HAP-1 (cell line): ENCODE measurements at regions not wholly inside any gene's neighbourhood (a gene's known extent, or its start where the extent isn't known, plus 50 kb on each side); places are given as distances from the start of the nearest gene placed in this dataset.
A peak's percentile ranks its signal among the peaks of the same experiment; 100 is the strongest.

Source experiments
- DNase-seq, 2 experiments: peaks; one replicate each; pipeline ENCODE4 v3.0.0-alpha.2; 2016 to 2020; ENCODE audit warnings: low spot score in 2 of 2
- H3K27me3 ChIP-seq: fragments of 250-450 bp; sonication (Bioruptor Pico); 2 replicates; pipeline ENCODE4 v1.5.1; 2020; ENCODE audit warnings: low read depth, mild to moderate bottlenecking, moderate library complexity
- H3K36me3 ChIP-seq: fragments of 250-450 bp; sonication (Bioruptor Pico); replicated peaks from 2 replicates; pipeline ENCODE4 v1.5.1; 2020; ENCODE audit warnings: mild to moderate bottlenecking
- H3K4me1 ChIP-seq: fragments of 250-450 bp; sonication (Bioruptor Pico); 2 replicates; pipeline ENCODE4 v1.5.1; 2020; ENCODE audit warnings: mild to moderate bottlenecking
- H3K4me3 ChIP-seq: fragments of 250-450 bp; sonication (Bioruptor Pico); 2 replicates; pipeline ENCODE4 v1.5.1; 2020; ENCODE audit warnings: mild to moderate bottlenecking, moderate library complexity
- H3K9me3 ChIP-seq: fragments of 250-450 bp; sonication (Bioruptor Pico); 2 replicates; pipeline ENCODE4 v1.5.1; 2020; ENCODE audit warnings: mild to moderate bottlenecking, moderate library complexity
- in situ Hi-C: fragments of 300-500 bp; cut with MboI; formaldehyde crosslinking; loops from 3 replicates; pipeline ENCODE4 v1.14.3; 2020; ENCODE audit warnings: low sequenced_read_pairs, inconsistent platforms, mixed read lengths

DNA sequence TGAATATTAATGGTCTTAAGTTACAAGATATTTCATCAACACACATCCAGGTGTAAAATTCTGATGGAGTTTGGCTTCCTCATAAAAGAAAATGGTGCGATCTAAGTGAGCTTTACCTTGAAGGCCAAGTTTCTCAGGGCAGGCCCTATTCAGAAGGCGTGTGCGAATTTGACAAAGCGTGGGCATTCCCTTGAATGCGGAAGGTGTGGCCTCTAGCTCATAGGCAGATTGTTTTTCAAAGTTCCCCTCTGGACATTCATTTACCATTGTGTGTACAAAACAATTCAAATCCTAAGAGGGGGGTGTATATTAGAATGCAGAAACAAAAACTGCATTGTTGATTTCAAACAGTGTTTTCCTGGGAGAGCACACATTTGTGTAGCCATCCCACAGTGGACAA, 411.9 kb upstream of the PKN2 start:
- Histone ChIP-seq H3K27me3 (no peaks in the 10 kb centered on the region), H3K36me3 (no peaks in the 10 kb centered on the region), H3K4me1 (peaks cover 57% of the 10 kb centered on the region), H3K9me3 (no peaks in the 10 kb centered on the region), H3K4me3 (no peak overlapping the region)
- in situ Hi-C loops, result no loop called here
- DNase-seq, result peak; percentile 76 to 79

DNA sequence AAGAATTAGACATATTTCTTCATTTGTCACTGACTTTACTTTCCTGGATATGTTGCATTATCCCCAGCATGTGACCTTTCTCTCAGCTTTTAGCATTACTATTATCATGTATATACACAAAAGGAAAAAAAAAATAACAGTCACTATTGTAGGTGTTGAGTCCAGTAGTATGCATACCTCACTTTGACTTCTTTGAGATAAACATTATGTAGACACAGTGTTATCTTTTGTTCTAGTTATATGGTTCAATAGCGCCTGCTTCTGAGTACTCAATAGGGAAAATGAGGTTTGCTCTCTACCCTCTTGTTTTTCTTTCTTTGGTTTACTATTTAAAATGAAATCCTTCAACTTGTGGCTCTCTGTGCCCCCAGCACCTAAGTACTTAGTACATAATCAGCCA, 409.6 kb upstream of the PKN2 start:
- Histone ChIP-seq H3K9me3 (0 out of 2 replicates have a peak, but pooled peaks cover 4% of the 10 kb centered on the region), H3K4me1 (peaks cover 55% of the 10 kb centered on the region), H3K36me3 (no peaks in the 10 kb centered on the region), H3K27me3 (no peaks in the 10 kb centered on the region), H3K4me3 (no peak overlapping the region)
- peak in 1 of 2 experiments; percentile 92 for DNase-seq
- in situ Hi-C loops, result no loop called here

DNA sequence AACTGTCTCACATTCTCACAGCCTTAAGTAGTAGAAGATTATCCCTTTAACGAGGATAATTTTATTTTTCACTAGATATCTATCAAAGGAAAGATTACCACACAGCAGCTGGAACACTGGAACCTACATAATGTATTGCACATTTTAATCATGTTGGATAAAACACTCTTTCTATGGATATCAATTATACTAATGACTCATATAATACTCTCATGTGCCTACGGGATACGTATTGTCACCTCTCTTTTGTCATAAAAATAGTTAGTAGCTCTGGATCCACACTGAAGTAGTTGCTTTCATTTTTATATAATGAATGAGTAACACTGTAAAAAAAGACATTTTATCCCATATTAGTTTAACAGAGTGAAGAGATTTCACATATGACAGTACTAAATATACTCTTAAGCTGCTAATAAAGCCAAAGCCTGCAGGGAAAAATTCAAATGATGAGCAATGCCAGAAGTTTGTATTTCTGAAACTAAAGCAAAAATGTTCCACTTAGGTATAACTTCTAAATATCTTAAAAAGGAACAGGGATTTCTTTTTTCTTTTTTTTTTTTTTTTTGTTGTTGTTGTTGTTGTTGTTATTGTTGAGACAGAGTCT, 408.7 kb upstream of the PKN2 start:
- H3K9me3 ChIP-seq, result 0 out of 2 replicates have a peak, but pooled peaks cover 4% of the 10 kb centered on the region
- H3K36me3 ChIP-seq, result no peaks in the 10 kb centered on the region
- H3K4me1 ChIP-seq, result peaks cover 46% of the 10 kb centered on the region
- in situ Hi-C loops, result loop anchor here (25.0 kb wide), 1 partner anchor 988 kb away; no protein-coding TSS in a partner anchor
- H3K4me3 ChIP-seq, result no peak overlapping the region
- DNase-seq, result peak in 1 of 2 experiments; percentile 68
- no peaks in the 10 kb centered on the region for H3K27me3 ChIP-seq

DNA sequence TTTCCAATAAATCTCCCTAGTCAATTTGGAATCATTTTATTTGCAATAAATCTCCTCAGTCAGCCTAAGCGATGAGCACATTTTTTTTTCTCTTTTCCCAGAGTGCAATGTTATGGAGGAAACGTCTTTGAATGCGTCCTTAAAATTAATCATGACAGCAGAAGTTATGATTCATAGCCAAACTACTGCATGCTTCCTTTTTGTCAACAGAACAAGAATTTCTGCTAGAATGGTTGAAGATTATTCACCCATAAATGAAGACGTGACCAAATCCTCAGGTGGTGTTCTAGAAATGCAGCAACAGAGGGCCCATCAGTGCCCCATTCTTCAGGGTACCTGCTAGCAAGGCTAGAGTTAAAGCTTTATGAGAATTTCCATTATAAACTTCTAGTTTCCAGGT, 407.9 kb upstream of the PKN2 start:
- Histone ChIP-seq H3K36me3 (no peaks in the 10 kb centered on the region), H3K27me3 (no peaks in the 10 kb centered on the region), H3K4me1 (peaks cover 38% of the 10 kb centered on the region), H3K4me3 (no peak overlapping the region), H3K9me3 (0 out of 2 replicates have a peak, but pooled peaks cover 4% of the 10 kb centered on the region)
- no peak for DNase-seq
- in situ Hi-C loops, result loop anchor here (25.0 kb wide), 1 partner anchor 989 kb away; no protein-coding TSS in a partner anchor

DNA sequence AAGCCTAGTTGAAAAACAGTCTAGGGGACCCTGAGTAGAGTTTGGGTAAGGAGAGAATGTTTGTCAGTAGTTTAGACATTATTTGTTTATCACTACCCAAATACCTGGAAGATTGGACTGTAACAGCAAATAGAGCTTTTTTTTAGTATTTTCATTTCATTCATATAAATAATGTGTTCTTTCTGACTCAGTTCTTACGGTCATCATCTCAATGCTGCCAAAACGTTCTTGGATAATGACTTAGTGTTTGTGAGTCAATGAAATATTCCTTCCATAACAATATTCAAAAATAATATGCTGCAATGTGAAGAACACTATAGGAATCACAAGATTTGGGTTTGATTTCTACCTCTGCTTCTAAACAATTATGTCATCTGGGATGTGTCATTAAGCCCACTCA, 400.0 kb upstream of the PKN2 start:
- no peaks in the 10 kb centered on the region for H3K27me3 ChIP-seq
- no peaks in the 10 kb centered on the region for H3K36me3 ChIP-seq
- DNase-seq, result no peak
- H3K4me3 ChIP-seq, result no peak overlapping the region
- in situ Hi-C loops, result loop anchor here (25.0 kb wide), 1 partner anchor 997 kb away; no protein-coding TSS in a partner anchor
- peaks cover 15% of the 10 kb centered on the region for H3K4me1 ChIP-seq
- H3K9me3 ChIP-seq, result 0 out of 2 replicates have a peak, but pooled peaks cover under 1% of the 10 kb centered on the region

DNA sequence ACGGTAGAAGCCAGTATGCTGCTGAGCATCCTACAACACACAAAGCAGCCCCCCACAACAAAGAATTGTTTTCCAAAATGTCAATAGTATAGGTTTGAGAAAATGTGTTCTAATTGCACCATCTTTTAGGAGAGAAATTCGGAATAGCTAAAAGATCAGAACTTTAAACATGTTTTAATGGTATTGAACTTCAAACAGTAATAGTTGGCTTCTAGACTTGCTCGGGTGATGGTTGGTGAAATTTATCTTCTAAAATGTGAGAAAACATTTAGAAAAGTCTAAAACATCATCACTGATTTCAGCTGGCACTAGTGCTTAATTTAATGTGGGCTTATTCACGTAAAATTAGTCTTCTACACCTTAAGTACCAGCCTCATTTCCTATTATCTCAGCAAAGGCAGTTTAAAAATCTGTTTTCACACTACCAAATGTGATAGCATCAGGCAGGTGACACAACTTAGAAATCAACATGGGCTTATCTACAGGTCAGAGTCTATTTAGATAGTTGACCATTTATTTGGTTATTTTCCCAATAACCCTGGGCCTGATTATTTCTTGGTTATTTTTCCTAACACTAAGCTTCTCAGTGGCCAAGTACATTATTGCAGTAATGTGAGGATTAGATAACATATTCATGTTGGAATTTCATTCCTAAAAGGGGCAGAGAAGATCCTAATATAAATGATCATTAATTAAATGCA, 399.3 kb upstream of the PKN2 start:
- Histone ChIP-seq H3K4me1 (peaks cover 15% of the 10 kb centered on the region), H3K4me3 (no peak overlapping the region), H3K9me3 (no peaks in the 10 kb centered on the region), H3K36me3 (no peaks in the 10 kb centered on the region), H3K27me3 (no peaks in the 10 kb centered on the region)
- in situ Hi-C loops, result loop anchor here (25.0 kb wide), 1 partner anchor 998 kb away; no protein-coding TSS in a partner anchor
- DNase-seq, result no peak

DNA sequence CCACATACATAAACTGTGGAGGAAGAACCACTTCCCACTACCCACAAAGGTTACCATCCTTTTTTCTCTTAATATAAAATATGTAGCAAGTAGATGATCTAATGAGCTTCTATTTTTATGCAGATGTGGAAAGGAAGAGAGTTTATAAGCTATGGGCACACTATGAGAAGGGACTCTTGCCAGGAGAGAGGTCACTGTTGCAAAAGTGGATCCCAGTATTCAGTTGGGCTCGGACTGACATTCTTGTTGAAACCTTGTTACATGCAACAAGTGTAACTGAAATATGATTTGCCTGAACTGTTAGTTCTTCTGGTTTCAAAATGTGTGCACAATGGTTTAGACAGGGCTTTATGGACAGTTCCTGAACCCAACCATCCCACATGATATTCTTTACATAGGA, 397.4 kb upstream of the PKN2 start:
- no peak for DNase-seq
- in situ Hi-C loops, result loop anchor here (25.0 kb wide), 1 partner anchor 999 kb away; no protein-coding TSS in a partner anchor
- Histone ChIP-seq H3K36me3 (no peaks in the 10 kb centered on the region), H3K4me3 (no peak overlapping the region), H3K27me3 (no peaks in the 10 kb centered on the region), H3K9me3 (no peaks in the 10 kb centered on the region), H3K4me1 (peaks cover 22% of the 10 kb centered on the region)

DNA sequence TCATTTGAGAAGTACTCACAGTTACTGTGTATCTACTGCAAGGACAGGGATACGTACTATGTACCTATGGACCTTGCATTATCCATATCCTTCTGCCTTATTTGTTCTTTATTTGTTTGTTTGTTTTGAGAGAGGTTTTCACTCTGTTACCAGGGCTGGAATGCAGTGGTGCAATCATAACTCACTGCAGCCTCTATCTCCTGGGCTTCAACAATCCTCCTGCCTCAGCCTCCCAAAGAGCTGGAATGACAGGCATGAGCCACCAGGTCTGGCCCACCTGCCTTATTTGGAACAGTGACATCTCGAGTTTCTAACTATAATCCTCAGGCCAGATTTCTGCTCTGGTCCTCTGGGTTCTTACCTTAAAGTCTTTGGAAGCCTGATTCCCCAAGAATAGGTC, 395.5 kb upstream of the PKN2 start:
- DNase-seq, result no peak
- in situ Hi-C loops, result loop anchor here (25.0 kb wide), 1 partner anchor 1001 kb away; no protein-coding TSS in a partner anchor
- Histone ChIP-seq H3K27me3 (no peaks in the 10 kb centered on the region), H3K36me3 (no peaks in the 10 kb centered on the region), H3K4me3 (no peak overlapping the region), H3K4me1 (peaks cover 40% of the 10 kb centered on the region), H3K9me3 (no peaks in the 10 kb centered on the region)

DNA sequence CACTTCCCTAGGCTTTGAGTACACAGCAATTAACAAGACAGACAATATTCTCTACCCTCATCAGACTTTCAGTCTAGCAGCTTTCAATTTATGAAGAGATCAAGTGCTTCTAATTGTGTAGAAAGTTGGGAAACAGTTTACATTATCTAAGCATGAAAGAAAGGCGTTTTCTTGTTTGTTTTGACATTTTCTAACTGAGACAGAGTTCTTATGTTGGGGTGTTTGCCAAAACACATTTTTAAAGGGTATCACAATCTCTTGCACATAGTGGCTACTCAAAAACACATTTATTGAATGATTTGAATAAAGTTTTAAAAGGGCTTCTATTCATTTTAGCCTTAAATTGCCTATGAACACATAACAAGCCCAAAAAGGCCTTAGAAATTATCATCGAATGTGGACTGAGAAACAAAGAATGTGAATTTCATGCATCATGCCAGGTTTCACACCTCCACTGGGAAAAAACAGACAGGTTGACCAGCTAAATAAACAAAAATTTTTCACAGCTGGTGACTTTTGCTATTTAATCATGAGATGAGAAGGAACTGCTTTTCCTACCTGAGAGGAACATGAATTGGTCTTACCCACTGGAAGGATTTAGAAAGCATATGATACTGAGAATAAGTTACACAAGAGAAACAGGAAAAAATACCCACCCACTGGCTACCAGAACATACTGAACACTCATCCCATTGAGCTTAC, 394.5 kb upstream of the PKN2 start:
- no peaks in the 10 kb centered on the region for H3K27me3 ChIP-seq
- H3K4me1 ChIP-seq, result peaks cover 44% of the 10 kb centered on the region
- DNase-seq, result no peak
- H3K36me3 ChIP-seq, result no peaks in the 10 kb centered on the region
- H3K4me3 ChIP-seq, result no peak overlapping the region
- H3K9me3 ChIP-seq, result no peaks in the 10 kb centered on the region
- in situ Hi-C loops, result loop anchor here (5.0 to 25.0 kb wide), 2 partner anchors 107 to 1002 kb away; no protein-coding TSS in a partner anchor

DNA sequence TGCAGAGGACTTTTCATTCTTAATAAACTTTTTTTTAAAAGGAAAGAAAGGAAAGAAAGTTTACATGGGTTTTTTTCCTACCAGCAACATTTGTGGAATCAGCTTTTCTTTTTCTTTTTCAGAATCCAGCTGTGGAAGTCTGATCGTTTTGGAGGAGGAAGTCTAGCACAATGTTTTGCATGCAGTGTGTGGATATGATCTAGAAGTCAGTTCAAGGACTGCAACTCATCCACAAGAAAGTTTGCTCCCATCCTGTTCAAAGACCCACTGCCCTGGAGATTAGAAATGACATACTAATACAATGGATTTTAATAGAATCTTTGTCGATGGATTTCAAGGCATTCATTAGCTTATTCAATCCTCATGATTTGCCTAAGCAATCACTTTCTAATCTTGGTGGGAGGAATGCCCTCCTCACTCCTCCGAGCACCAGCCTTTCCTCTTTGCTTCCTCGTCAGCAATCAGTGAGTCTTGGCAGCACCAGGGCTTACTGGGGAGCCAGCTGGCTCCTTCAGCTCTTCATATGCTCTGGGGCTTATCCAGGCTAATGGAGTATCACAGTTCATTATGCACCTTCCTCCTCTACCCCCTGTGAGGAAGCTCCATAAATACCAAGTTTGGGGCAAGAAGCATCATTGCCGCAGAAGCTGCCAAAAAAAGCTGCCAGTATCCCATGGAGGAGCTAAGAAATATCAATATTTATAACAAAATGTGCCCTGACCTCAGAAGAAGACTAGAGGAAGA, 392.3 kb upstream of the PKN2 start:
- Histone ChIP-seq H3K9me3 (no peaks in the 10 kb centered on the region), H3K4me3 (no peak overlapping the region), H3K27me3 (no peaks in the 10 kb centered on the region), H3K4me1 (peaks cover 52% of the 10 kb centered on the region), H3K36me3 (no peaks in the 10 kb centered on the region)
- in situ Hi-C loops, result loop anchor here (5.0 to 25.0 kb wide), 2 partner anchors 109 to 1004 kb away; no protein-coding TSS in a partner anchor
- DNase-seq, result no peak

DNA sequence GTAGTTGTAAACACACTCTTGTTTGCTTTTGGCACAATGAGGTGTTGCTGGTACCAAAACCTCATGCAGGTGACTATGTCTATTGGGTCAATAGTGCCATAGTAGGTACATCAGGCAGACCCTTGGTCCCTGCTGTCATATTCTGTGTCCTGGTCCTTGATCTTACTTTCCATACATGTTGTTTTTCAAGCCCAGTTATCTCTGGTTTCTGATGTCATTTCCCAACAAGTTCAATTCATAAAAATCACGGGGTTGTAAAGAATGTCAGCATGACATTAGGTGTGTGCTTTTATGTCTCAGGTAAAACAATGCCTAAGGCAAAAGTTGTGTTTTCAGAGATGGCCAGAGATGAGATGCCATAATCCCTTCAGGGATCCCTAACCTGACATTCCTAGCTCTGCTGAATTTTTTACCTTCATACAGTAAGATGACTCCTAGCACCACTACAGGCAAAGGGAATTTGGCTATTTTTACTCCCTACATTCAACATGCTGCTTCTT, 390.3 kb upstream of the PKN2 start:
- H3K9me3 ChIP-seq, result no peaks in the 10 kb centered on the region
- H3K4me1 ChIP-seq, result peaks cover 63% of the 10 kb centered on the region
- no peak for DNase-seq
- no peaks in the 10 kb centered on the region for H3K36me3 ChIP-seq
- in situ Hi-C loops, result loop anchor here (5.0 to 25.0 kb wide), 2 partner anchors 111 to 1006 kb away; no protein-coding TSS in a partner anchor
- H3K27me3 ChIP-seq, result no peaks in the 10 kb centered on the region
- H3K4me3 ChIP-seq, result no peak overlapping the region

DNA sequence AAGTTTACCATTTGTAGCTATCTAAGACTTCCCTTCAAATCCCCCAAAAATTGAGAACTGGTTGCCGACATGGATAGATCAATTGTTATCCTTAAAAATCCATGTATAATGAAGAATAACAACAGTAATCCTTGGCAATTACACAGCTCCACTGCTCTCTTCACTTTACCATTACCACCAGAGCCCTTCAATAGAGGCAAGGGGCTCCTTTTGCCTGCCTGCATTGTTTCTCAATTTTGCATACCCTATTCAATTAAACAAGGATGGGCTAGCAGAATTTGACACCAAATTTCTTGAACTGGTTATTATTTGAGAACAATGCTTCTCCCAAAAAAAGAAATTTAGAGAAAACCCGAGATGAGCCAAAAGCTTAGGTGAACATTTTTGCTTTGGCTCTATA, 387.8 kb upstream of the PKN2 start:
- H3K4me1 ChIP-seq, result peaks cover 61% of the 10 kb centered on the region
- no peaks in the 10 kb centered on the region for H3K27me3 ChIP-seq
- no peaks in the 10 kb centered on the region for H3K36me3 ChIP-seq
- DNase-seq, result peak; percentile 56 to 74
- no peak overlapping the region for H3K4me3 ChIP-seq
- in situ Hi-C loops, result loop anchor here (25.0 kb wide), 1 partner anchor 1009 kb away; no protein-coding TSS in a partner anchor
- no peaks in the 10 kb centered on the region for H3K9me3 ChIP-seq

DNA sequence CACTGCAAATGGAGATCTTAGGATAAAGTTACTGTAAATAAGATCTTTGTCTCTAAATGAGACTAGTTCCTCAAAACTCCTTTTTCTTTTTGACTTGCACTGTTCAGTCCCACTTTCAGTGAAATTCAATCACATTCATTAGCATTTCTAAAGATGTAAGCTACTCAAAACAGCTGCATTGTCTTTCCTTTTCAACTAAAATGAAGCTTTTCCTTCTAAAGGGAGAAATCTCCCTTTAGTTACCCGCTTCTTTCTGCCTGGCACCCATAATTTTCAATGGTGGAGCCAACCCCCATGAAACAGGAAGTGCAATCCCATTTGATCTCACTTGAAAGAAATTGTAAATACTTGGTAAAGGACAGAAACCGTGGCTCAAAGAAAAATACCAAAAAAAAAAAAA, 387.4 kb upstream of the PKN2 start:
- Histone ChIP-seq H3K36me3 (no peaks in the 10 kb centered on the region), H3K4me3 (no peak overlapping the region), H3K27me3 (no peaks in the 10 kb centered on the region), H3K4me1 (peaks cover 57% of the 10 kb centered on the region), H3K9me3 (no peaks in the 10 kb centered on the region)
- in situ Hi-C loops, result loop anchor here (25.0 kb wide), 1 partner anchor 1009 kb away; no protein-coding TSS in a partner anchor
- DNase-seq, result peak; percentile 71 to 99
